NCI-H345 treated with DMSO at 0.1 percent for 48 hours (cell line): ENCODE measurements at regions not wholly inside any gene's neighbourhood (a gene's known extent, or its start where the extent isn't known, plus 50 kb on each side); places are given as distances from the start of the nearest gene placed in this dataset.
"Not testable (repeated sequence)": the region's sequence is repeated elsewhere in the genome, so short reads cannot be mapped to it uniquely, and the experiment has no call there.

Experiments used
- DNase-seq: peaks from one replicate; lab custom pipeline; 2025; ENCODE audit not compliant: unreplicated experiment; lab: John Stamatoyannopoulos, UW

- DNase-seq, result no peak
Observed at GRCh38 chr7:131653418-131654248, 97.2 kb upstream of the PODXL start.

- no peak for DNase-seq
Observed at GRCh38 chr7:131652934-131653333, 96.5 kb upstream of the PODXL start.

- no peak for DNase-seq
Observed at GRCh38 chr7:131652194-131652593, 95.8 kb upstream of the PODXL start.

GRCh38 chr7:131649879-131650278, 93.5 kb upstream of the PODXL start:
- no peak for DNase-seq

DNA sequence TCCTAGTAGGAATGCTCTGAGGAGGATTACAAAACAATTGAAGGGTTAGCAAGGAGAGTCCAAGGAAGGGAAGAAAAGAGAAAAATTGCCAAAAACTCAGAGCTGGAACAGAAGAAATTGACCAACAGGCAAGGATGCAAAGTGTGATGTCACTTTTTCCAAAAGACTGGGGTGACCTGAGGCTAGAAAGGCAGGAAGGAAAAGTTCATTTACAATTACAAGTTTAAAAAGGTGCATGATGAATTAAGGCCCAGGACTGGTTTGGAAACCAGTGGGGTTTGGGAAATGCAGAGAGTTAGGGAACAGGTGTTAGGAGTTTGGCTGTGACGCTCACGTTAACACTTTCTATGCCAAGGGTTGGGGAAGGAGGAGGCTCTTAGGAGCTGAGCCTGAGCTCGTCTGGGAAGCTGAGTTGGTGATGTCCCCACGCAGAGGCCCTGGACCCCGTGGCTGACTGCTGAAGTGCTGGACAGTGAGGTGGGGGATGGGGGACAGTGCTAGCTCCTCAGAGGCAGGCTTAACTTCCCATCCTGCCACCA, 92.6 kb upstream of the PODXL start:
- no peak for DNase-seq

- no peak for DNase-seq
Observed at GRCh38 chr7:131648491-131648890, 92.1 kb upstream of the PODXL start.

DNA sequence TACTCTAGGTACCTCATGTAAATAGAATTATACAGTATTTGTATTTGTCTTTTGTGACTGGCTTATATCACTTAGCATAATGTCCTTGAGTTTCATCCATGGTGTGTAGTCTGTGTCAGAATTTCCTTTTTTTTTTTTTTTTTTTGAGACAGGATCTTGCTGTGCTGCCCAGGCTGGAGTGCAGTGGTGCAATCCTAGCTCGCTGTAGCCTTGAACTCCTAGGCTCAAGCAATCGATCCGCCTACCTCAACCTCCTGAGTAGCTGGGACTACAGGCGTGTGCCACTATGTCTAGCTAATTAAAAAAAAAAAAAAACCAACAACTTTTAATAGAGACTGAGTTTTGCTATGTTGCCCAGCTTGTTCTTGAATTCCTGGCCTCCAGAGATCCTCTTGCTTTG, 89.8 kb upstream of the PODXL start:
- no peak for DNase-seq

- no peak for DNase-seq
Observed at GRCh38 chr7:131642429-131642828, 86.0 kb upstream of the PODXL start.

DNA sequence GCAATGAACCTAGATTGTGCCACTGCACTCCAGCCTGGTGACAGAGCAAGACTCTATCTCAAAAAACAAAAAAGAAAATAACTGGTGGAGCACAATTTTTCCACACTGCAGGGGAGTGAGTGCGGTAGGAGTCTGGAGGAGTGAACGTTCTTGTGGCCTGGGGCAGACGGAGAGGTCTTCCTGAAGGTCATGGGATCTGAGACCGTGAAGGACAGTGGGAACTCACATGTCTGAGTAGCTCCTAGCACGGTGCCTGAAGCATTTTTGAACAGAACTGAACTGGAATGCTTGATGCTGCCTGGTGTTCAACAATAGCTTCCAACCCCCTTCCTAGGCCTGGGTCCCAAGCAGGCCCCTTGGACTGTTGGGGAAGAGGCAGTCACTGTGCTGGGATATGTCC, 84.3 kb upstream of the PODXL start:
- no peak for DNase-seq

- no peak for DNase-seq
Observed at GRCh38 chr7:131638641-131639430, 82.4 kb upstream of the PODXL start.

GRCh38 chr7:131637859-131638258, 81.4 kb upstream of the PODXL start:
- DNase-seq, result no peak

GRCh38 chr7:131636092-131636491, 79.7 kb upstream of the PODXL start:
- DNase-seq, result no peak

DNA sequence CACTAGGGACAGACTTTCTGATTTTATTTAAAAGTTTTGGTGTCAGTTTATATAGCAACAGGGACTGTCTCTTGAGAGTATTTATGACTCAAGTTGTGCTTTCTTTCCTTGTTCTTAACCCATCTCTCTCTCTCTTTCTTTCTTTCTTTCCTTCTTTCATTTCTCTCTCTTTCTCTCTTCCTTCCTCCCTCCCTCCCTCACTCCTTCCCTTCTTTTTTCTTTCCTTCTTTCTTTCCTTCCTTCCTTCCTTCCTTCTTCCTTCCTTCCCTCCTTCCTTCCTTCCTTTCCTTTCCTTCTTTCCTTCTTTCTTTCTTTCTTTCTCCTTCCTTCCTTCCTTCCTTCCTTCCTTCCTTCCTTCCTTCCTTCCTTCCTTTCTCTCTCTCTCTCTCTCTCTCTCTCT, 77.8 kb upstream of the PODXL start:
- DNase-seq, result not testable (repeated sequence)

GRCh38 chr7:131633342-131633843, 77.0 kb upstream of the PODXL start:
- DNase-seq, result no peak

DNA sequence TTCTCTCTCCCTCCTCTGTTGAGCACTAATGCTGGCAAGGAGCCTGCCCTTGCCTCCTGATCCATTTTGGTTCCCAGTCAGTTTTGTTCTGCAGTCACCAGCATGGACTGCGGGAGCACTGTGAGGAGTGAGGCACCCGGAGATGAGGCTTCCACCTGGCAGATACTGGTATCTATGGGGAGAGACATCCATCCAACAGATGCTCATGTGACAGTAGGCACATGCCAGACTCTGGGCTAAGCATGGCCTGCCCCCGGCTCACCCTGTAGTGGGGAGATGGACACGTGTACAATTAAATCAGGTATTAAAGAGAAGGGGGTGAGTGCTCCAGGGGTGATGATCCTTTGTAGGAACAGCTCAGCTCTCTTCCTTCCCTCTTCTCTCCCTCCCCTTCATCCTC, 74.0 kb upstream of the PODXL start:
- no peak for DNase-seq

DNA sequence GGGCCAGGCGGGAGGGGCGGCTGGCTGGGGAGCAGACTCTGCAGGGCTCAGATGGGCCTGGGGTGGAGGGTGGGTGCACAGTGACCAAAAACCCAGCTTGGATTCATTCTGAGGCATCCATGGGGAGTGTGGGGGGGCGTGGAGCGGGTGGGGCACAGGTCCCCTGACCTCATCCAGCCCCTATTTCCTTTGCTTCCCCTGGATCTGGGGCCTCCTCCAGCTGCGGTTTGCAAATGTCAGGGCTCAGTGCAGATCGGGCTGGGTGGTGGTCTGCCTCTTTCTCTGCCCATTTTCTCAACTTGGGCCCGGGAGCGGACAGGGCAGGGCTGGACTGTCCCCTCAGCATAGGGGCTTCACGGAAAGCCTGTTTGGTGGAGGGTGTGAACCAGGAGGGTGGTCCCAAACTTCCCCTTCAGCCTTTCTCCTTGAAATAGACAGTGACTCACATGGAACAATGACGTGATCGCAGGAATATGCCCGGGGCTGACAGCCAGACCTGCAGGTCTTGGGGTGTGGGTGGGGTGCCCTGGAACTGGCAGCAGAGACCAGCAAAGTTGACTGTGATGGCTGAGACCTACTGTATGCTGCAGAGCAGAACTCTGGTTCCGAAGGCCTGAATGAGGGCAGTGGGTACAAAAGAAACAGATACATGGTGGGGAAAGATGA, 72.9 kb upstream of the PODXL start:
- no peak for DNase-seq

GRCh38 chr7:131628634-131629033, 72.2 kb upstream of the PODXL start:
- DNase-seq, result no peak

DNA sequence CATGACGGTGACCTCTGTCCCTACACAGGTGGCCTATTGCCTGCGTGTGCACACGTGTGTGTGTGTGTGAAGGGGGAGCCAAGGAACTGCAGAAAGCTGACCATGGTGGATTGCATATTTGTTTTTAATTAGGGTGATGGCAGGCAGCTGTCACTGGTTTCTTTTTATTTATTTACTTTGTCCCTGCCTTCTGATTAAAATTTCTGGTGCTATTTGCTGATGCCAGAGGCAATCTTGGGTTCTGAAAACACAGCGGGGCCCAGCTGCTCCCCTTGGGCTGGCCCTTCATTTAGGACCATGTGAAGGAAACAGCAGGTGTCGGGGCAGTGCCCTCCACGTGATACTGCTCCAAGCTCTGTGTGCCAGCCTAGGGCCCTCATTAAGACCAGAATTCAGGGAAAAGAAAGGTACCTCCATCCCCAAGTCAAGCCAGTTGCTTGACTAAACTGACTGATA, 71.3 kb upstream of the PODXL start:
- no peak for DNase-seq

- DNase-seq, result no peak
Observed at GRCh38 chr7:131626643-131627042, 70.2 kb upstream of the PODXL start.

DNA sequence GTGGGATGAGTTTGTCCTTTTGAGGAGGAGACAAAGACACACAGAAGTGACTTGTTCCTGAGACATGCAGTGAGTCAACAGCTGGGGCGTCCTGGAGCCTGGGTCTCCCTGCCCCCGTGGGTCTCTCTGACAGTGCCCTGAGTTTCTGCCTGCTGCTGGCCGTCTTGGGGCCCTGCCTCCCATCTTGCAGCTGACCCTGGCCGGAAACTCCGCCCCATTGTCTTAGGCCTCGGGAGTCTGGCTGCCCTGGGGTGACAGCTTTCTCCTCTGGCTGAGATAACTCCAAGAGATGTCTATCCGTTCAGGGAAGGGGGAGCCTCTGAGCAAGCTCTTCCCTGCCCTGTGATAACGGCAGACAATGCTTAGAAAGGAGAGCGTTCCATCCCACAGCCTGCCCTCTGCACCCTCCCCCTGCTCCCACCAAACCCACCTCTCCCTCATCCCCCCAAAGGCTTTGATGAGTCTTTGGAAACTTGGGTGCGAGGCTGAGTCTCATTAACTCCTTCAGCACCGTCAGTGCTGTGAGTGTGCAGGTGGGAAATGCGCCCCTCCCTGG, 69.5 kb upstream of the PODXL start:
- DNase-seq, result no peak

- DNase-seq, result not testable (repeated sequence)
Observed at GRCh38 chr7:131625345-131625744, 68.9 kb upstream of the PODXL start.
